ENCODE measurements at regions not wholly inside any gene's neighbourhood (a gene's known extent, or its start where the extent isn't known, plus 50 kb on each side); places are given as distances from the start of the nearest gene placed in this dataset.

- no peak overlapping the region for H2AK5ac ChIP-seq (ENCODE audit: low read depth, low read length)
- H2AFZ ChIP-seq (ENCODE audit: low read length): no peak overlapping the region
- H3K18ac ChIP-seq (ENCODE audit: low read length): no peak overlapping the region
- no peaks in the 10 kb centered on the region for H3K9me3 ChIP-seq (replicated peaks in 1 of 2; ENCODE audit: control insufficient read depth in 2 of 2, insufficient read depth in 1 of 2, low read depth in 1 of 2, low read length in 2 of 2)
- DNase-seq (ENCODE audit: low spot score): no peak
- H2BK120ac ChIP-seq (ENCODE audit: low read depth, low read length): no peak overlapping the region
- H2BK15ac ChIP-seq (ENCODE audit: low read length): no peak overlapping the region
- no peak overlapping the region for H3K27ac ChIP-seq (replicated peaks; ENCODE audit: low read length)
- H3K36me3 ChIP-seq (replicated peaks in 1 of 2; ENCODE audit: control insufficient read depth in 2 of 2, insufficient read depth in 2 of 2, low read length in 2 of 2): no peaks in the 10 kb centered on the region
- H3K23ac ChIP-seq (ENCODE audit: low read depth, low read length, poor library complexity): no peak overlapping the region
- H3K14ac ChIP-seq (ENCODE audit: low read length): no peak overlapping the region
- H3K4me2 ChIP-seq (ENCODE audit: insufficient read depth, low read length, poor library complexity, severe bottlenecking): no peak overlapping the region
- no peak overlapping the region for H2BK5ac ChIP-seq (ENCODE audit: low read length)
- no peaks in the 10 kb centered on the region for H3K27me3 ChIP-seq (ENCODE audit: control insufficient read depth in 3 of 3, insufficient read depth in 3 of 3, low read depth in 1 of 3, low read length in 3 of 3)
- H4K91ac ChIP-seq (ENCODE audit: low read depth, low read length, poor library complexity): no peak overlapping the region
- no peak overlapping the region for H3K4ac ChIP-seq (ENCODE audit: low read length)
- no peaks in the 10 kb centered on the region for H3K4me1 ChIP-seq (ENCODE audit: control insufficient read depth in 2 of 2, insufficient read depth in 1 of 2, low read depth in 1 of 2, low read length in 2 of 2)
- no peaks in the 10 kb centered on the region for H3K79me1 ChIP-seq (ENCODE audit: low read depth, low read length)
- no peak overlapping the region for H3K9ac ChIP-seq (ENCODE audit: low read depth, low read length, poor library complexity)
- no peak overlapping the region for H2BK12ac ChIP-seq (ENCODE audit: low read length)
- H3K4me3 ChIP-seq (ENCODE audit: low read length in 2 of 2): no peak overlapping the region
- H4K8ac ChIP-seq (ENCODE audit: low read depth, low read length): no peak overlapping the region
Measured at GRCh38 chr9:82410306-82410705, 421.7 kb downstream of the SPATA31D1 start.

GRCh38 chr9:82410866-82411265 is 422.3 kb downstream of the SPATA31D1 start:
- no peak overlapping the region for H3K9ac ChIP-seq (ENCODE audit: low read depth, low read length, poor library complexity)
- H3K4me1 ChIP-seq (ENCODE audit: control insufficient read depth in 2 of 2, insufficient read depth in 1 of 2, low read depth in 1 of 2, low read length in 2 of 2): no peaks in the 10 kb centered on the region
- no peak overlapping the region for H3K4ac ChIP-seq (ENCODE audit: low read length)
- H3K36me3 ChIP-seq (replicated peaks in 1 of 2; ENCODE audit: control insufficient read depth in 2 of 2, insufficient read depth in 2 of 2, low read length in 2 of 2): no peaks in the 10 kb centered on the region
- DNase-seq (ENCODE audit: low spot score): no peak
- H2BK120ac ChIP-seq (ENCODE audit: low read depth, low read length): no peak overlapping the region
- H2BK5ac ChIP-seq (ENCODE audit: low read length): no peak overlapping the region
- H2AK5ac ChIP-seq (ENCODE audit: low read depth, low read length): no peak overlapping the region
- no peak overlapping the region for H2BK15ac ChIP-seq (ENCODE audit: low read length)
- H3K9me3 ChIP-seq (replicated peaks in 1 of 2; ENCODE audit: control insufficient read depth in 2 of 2, insufficient read depth in 1 of 2, low read depth in 1 of 2, low read length in 2 of 2): no peaks in the 10 kb centered on the region
- no peak overlapping the region for H3K4me3 ChIP-seq (ENCODE audit: low read length in 2 of 2)
- H4K91ac ChIP-seq (ENCODE audit: low read depth, low read length, poor library complexity): no peak overlapping the region
- no peaks in the 10 kb centered on the region for H3K79me1 ChIP-seq (ENCODE audit: low read depth, low read length)
- H2BK12ac ChIP-seq (ENCODE audit: low read length): no peak overlapping the region
- H3K18ac ChIP-seq (ENCODE audit: low read length): no peak overlapping the region
- H3K27ac ChIP-seq (replicated peaks; ENCODE audit: low read length): no peak overlapping the region
- H2AFZ ChIP-seq (ENCODE audit: low read length): no peak overlapping the region
- no peak overlapping the region for H3K23ac ChIP-seq (ENCODE audit: low read depth, low read length, poor library complexity)
- H3K14ac ChIP-seq (ENCODE audit: low read length): no peak overlapping the region
- no peak overlapping the region for H3K4me2 ChIP-seq (ENCODE audit: insufficient read depth, low read length, poor library complexity, severe bottlenecking)
- H4K8ac ChIP-seq (ENCODE audit: low read depth, low read length): no peak overlapping the region
- H3K27me3 ChIP-seq (ENCODE audit: control insufficient read depth in 3 of 3, insufficient read depth in 3 of 3, low read depth in 1 of 3, low read length in 3 of 3): no peaks in the 10 kb centered on the region

- Histone ChIP-seq H2AFZ (ENCODE audit: low read length) (no peak overlapping the region), H3K36me3 (replicated peaks in 1 of 2; ENCODE audit: control insufficient read depth in 2 of 2, insufficient read depth in 2 of 2, low read length in 2 of 2) (no peaks in the 10 kb centered on the region), H2BK15ac (ENCODE audit: low read length) (no peak overlapping the region), H2BK120ac (ENCODE audit: low read depth, low read length) (no peak overlapping the region), H3K79me1 (ENCODE audit: low read depth, low read length) (no peaks in the 10 kb centered on the region), H3K4me3 (ENCODE audit: low read length in 2 of 2) (no peak overlapping the region), H2BK12ac (ENCODE audit: low read length) (no peak overlapping the region), H2AK5ac (ENCODE audit: low read depth, low read length) (no peak overlapping the region), H3K18ac (ENCODE audit: low read length) (no peak overlapping the region), H3K4me1 (ENCODE audit: control insufficient read depth in 2 of 2, insufficient read depth in 1 of 2, low read depth in 1 of 2, low read length in 2 of 2) (no peaks in the 10 kb centered on the region), H3K9me3 (replicated peaks in 1 of 2; ENCODE audit: control insufficient read depth in 2 of 2, insufficient read depth in 1 of 2, low read depth in 1 of 2, low read length in 2 of 2) (peaks cover 0 to 2% of the 10 kb centered on the region in 2 donors), H2BK5ac (ENCODE audit: low read length) (no peak overlapping the region), H3K14ac (ENCODE audit: low read length) (no peak overlapping the region), H3K27ac (replicated peaks; ENCODE audit: low read length) (no peak overlapping the region), H3K4ac (ENCODE audit: low read length) (no peak overlapping the region), H3K27me3 (ENCODE audit: control insufficient read depth in 3 of 3, insufficient read depth in 3 of 3, low read depth in 1 of 3, low read length in 3 of 3) (no peaks in the 10 kb centered on the region), H3K9ac (ENCODE audit: low read depth, low read length, poor library complexity) (no peak overlapping the region), H3K4me2 (ENCODE audit: insufficient read depth, low read length, poor library complexity, severe bottlenecking) (no peak overlapping the region), H4K8ac (ENCODE audit: low read depth, low read length) (no peak overlapping the region), H3K23ac (ENCODE audit: low read depth, low read length, poor library complexity) (no peak overlapping the region), H4K91ac (ENCODE audit: low read depth, low read length, poor library complexity) (no peak overlapping the region)
- no peak for DNase-seq (ENCODE audit: low spot score)
- WGBS, 2 donors (ENCODE audit: extremely low coverage in 2 of 2, insufficient read length in 2 of 2, insufficient replicate concordance in 1 of 2): no CpG with 5 or more reads among the region's 2 CpGs
Measured at GRCh38 chr9:82412586-82413305, 424.2 kb downstream of the SPATA31D1 start.

- no peak overlapping the region for H2BK5ac ChIP-seq (ENCODE audit: low read length)
- no peak overlapping the region for H4K8ac ChIP-seq (ENCODE audit: low read depth, low read length)
- no peak overlapping the region for H3K18ac ChIP-seq (ENCODE audit: low read length)
- H3K23ac ChIP-seq (ENCODE audit: low read depth, low read length, poor library complexity): no peak overlapping the region
- no peaks in the 10 kb centered on the region for H3K79me1 ChIP-seq (ENCODE audit: low read depth, low read length)
- no peak for DNase-seq (ENCODE audit: low spot score)
- no peak overlapping the region for H2BK15ac ChIP-seq (ENCODE audit: low read length)
- peaks cover 0 to 2% of the 10 kb centered on the region in 2 donors for H3K9me3 ChIP-seq (replicated peaks in 1 of 2; ENCODE audit: control insufficient read depth in 2 of 2, insufficient read depth in 1 of 2, low read depth in 1 of 2, low read length in 2 of 2)
- no peak overlapping the region for H2AK5ac ChIP-seq (ENCODE audit: low read depth, low read length)
- no peak overlapping the region for H4K91ac ChIP-seq (ENCODE audit: low read depth, low read length, poor library complexity)
- H3K4me3 ChIP-seq (ENCODE audit: low read length in 2 of 2): no peak overlapping the region
- WGBS, 2 donors (ENCODE audit: extremely low coverage in 2 of 2, insufficient read length in 2 of 2, insufficient replicate concordance in 1 of 2): no CpG with 5 or more reads among the region's 2 CpGs
- H3K14ac ChIP-seq (ENCODE audit: low read length): no peak overlapping the region
- H3K4me1 ChIP-seq (ENCODE audit: control insufficient read depth in 2 of 2, insufficient read depth in 1 of 2, low read depth in 1 of 2, low read length in 2 of 2): no peaks in the 10 kb centered on the region
- no peaks in the 10 kb centered on the region for H3K27me3 ChIP-seq (ENCODE audit: control insufficient read depth in 3 of 3, insufficient read depth in 3 of 3, low read depth in 1 of 3, low read length in 3 of 3)
- no peaks in the 10 kb centered on the region for H3K36me3 ChIP-seq (replicated peaks in 1 of 2; ENCODE audit: control insufficient read depth in 2 of 2, insufficient read depth in 2 of 2, low read length in 2 of 2)
- no peak overlapping the region for H2AFZ ChIP-seq (ENCODE audit: low read length)
- no peak overlapping the region for H2BK12ac ChIP-seq (ENCODE audit: low read length)
- no peak overlapping the region for H3K27ac ChIP-seq (replicated peaks; ENCODE audit: low read length)
- H2BK120ac ChIP-seq (ENCODE audit: low read depth, low read length): no peak overlapping the region
- no peak overlapping the region for H3K9ac ChIP-seq (ENCODE audit: low read depth, low read length, poor library complexity)
- H3K4ac ChIP-seq (ENCODE audit: low read length): no peak overlapping the region
- H3K4me2 ChIP-seq (ENCODE audit: insufficient read depth, low read length, poor library complexity, severe bottlenecking): no peak overlapping the region
Measured at GRCh38 chr9:82417501-82417900, 428.9 kb downstream of the SPATA31D1 start.
